Activated naive CD4-positive, alpha-beta T cell treated with Interleukin-2 at 50 U/mL for 16 hours (primary cell): ENCODE measurements at regions not wholly inside any gene's neighbourhood (a gene's known extent, or its start where the extent isn't known, plus 50 kb on each side); places are given as distances from the start of the nearest gene placed in this dataset.
A peak's percentile ranks its signal among the peaks of the same experiment; 100 is the strongest.
"Not testable (repeated sequence)": the region's sequence is repeated elsewhere in the genome, so short reads cannot be mapped to it uniquely, and the experiment has no call there.

Experiments used
- DNase-seq: peaks from one replicate; pipeline ENCODE4 v3.0.0-alpha.2; 2020

DNA sequence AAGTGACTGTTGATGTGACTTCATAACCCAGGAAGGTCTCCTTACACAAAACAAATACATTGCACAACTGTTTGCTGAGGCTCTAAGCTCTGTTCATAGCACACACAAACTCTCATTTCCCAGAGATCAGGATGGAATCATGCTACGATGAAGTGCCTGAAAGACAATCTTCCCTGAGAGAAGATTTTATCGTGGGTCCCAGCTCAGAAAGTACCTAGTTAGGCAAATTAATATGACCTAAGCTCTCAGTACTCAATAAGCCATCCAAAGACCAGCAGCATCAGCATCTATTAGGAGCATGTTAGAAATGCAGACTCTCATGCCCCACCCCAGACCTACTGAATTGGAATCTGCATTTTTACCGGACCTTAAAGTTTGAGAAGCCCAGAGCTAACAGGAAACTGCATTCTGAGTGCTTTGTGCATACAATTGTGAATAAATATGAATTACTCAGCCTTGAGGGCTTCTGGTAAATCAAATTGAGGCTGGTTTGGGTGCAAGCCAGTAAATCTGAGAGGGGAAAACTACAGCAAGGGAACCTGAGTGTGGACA is 161.5 kb upstream of the C2CD4B start:
- no peak for DNase-seq

DNA sequence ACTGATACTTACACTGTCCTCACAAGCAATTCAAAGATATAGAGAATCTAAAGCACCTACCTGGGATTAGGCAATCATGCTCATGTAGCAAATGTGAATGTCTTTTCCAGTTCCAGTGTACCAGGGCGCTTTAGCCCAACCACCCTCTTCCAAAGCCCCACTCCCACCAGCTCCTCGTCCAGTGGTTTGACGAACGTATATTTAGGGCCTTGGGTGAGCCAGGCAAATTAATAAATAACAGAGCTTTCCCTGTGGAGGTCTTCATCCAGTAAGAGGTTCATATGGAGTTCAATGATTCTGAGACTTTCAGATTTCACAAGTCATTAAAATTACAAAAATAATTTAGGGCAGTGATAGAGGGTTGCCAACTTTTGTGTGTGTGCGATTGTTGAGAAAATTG is 162.3 kb upstream of the C2CD4B start:
- DNase-seq = no peak

DNA sequence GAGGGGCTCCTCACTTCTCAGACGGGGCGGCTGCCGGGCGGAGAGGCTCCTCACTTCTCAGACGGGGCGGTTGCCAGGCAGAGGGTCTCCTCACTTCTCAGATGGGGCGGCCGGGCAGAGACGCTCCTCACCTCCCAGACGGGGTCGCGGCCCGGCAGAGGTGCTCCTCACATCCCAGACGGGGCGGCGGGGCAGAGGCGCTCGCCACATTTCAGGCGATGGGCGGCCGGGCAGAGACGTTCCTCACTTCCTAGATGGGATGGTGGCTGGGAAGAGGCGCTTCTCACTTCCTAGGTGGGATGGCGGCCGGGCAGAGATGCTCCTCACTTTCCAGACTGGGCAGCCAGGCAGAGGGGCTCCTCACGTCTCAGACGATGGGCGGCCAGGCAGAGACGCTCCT is 167.4 kb upstream of the C2CD4B start:
- not testable (repeated sequence) for DNase-seq

DNA sequence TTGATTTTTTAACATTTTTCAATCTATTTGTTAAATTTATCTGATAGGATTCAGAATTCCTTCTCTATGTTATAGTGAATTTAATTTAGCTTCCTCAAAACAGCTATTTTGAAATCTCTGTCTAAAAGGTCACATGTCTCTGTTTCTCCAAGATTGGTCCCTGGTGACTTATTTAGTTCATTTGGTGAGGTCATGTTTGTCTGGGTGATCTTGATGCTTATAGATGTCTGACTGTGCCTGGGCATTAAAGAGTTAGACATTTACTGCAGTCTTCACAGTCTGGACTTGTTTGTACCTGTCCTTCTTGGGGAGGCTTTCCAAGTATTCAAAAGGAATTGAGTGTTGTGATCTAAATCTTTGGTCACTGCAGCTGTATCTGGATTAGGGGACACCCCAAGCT is 169.5 kb upstream of the C2CD4B start:
- no peak for DNase-seq

DNA sequence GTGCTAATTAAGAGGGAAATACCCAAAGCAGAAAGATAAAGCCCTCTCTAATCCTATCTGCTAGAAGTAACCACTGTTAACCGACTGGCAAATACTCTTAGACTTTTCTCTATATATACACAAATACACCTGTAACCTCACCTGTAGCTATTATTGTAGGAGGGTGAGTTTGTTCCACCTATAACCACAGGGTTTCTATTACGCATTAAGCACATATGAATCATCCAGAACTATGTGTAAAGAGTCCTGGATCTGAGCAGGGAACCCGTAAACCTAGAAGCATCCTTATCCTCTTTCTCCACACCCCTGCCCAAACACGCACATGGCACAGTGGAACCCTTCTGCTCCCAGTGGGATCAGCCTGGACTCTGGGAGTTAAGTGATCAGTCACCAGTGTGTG is 172.8 kb upstream of the C2CD4B start:
- no peak for DNase-seq

DNA sequence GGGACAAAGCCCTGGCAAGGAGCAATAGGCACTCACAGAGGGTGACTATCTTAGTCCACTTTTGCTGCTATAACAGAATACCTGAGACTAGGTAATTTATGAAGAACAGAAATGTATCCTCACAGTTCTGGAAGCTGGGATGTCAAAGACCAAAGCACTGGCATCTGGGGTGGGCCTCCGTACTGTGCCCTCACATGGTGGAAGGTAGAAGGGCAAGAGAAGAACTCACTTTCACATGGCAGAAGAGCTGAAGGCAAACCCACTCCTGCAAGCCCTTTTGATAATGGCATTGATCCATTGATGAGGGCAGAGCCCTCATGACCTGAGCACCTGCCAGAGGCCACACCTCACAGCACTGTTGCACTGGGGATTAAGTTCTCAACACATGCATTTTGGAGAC is 173.4 kb upstream of the C2CD4B start:
- DNase-seq = no peak

DNA sequence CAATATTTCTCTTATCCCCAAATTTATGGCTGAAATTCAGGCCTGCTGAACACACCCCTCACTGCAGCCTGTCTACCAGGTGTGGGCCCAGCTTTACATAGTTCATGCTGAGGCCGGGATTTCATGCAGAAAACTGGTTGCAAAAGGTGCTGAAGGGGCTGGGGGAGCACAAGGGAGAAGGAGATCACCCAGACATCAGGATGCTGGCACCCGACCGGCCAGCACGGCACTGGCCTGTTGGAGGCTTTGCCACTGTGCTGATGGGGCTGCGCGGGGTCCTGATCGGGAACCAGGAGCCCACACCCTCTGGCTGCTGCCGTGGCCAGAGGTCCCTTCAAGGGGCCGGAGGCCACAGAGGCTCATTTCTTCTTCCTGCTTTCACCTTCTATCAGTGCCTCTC is 177.9 kb upstream of the C2CD4B start:
- DNase-seq = no peak

DNA sequence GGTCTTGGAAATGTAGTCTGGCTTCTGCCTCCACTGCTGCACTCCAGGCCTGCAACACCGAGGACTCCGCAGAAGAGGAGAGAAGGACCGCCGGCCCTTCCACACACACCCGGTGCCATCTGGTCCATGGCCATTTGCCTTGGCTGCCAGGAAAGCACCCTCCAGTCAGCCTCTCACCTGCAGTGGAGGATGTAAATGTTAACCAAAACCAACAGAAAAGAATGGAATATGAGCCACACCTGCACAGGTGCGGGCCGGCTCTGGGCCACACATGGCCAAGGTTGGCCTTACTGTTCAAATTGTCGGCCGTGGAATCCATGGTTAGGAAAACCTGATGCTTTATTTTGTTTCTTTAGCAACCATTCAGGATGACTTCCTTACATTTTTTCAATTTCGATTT is 178.3 kb upstream of the C2CD4B start:
- DNase-seq = no peak

DNA sequence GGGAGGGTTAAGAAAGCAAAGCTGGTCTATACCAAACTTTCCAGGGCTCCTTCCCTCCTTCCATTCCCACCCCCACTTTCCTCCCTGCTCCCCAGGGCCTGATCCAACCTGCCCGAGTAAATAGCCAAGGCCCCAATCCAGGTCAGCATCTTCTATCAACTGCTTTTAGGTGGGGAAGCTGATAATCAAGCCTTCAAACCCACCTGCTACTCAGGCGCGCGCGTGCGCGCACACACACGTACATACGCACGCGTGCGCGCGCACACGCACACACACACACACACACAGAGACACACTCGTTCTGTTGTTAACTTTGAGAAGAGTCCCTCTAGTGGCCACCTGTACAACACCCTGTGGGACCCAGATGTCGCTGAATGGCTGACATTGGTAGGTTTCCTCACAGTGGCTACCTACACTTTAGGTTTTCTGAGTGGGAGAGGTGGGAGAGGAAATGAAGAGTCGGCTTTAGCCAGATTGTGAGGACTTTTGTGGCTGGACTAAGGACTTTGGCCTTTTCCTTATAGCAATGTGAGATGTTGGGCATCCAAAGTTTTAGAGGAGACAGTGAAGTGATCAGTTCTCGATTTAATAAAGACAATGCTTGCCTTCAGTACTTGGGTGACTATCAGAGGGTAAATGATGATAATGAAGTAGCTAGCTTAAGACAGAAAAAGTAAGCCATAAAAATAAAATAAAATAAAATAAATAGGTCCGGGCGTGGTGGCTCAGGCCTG is 179.9 kb upstream of the C2CD4B start:
- DNase-seq = peak; percentile 50

DNA sequence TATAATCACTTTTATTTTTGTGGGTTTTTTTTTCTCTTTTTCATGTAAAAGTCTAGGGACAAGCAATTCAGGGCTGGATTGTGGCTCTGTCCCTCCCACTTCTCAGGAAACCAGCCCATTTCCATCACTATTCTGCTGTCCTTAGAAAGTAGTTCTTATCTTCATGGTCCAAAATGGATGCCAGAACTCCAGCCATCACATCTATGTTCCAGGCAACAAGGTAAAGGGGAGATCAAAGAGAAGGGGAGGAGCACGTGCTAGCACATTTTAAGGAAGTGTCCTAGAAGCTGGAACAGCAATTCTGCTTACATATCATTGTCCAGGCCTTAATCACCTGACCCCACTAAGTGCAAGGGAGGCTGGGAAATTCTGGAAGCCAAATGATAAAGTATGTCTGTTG is 181.1 kb upstream of the C2CD4B start:
- DNase-seq = no peak

DNA sequence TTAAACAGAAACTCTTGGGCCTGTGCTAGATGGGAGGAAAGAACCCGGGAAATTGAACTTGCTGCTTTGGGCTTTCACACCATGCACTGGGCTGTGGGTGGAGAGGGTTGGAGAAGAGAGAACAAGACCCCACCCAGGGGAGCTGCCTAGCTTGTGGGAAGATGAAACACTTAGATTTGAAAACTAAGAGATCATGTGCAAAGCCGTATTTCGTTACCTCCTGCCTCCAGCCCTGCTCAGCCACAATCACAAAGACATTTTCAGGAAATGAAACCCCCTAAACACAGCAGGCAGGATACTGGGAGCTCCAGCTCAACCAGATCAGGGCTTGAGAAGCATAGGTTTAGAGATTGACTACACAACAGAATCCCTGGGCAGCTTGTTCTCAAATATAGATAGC is 183.0 kb upstream of the C2CD4B start:
- no peak for DNase-seq

DNA sequence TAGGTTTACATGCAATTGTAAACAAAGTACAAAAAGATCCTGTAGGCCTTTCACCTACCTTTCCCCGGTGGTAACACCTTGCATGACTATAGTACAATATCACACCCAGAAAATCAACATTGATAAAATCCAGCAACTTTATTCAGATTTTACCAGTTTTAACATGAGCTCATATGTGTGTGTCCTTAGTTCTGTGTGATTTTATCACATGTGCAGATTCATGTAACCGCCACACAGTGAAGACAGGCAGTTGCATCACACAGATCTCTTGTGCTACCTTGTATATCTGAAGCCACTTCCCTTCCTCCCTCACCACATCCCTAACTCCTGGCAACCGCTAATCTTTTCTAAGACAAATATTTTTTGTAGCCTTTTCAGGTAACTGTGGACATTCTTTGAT is 183.5 kb upstream of the C2CD4B start:
- DNase-seq = no peak

DNA sequence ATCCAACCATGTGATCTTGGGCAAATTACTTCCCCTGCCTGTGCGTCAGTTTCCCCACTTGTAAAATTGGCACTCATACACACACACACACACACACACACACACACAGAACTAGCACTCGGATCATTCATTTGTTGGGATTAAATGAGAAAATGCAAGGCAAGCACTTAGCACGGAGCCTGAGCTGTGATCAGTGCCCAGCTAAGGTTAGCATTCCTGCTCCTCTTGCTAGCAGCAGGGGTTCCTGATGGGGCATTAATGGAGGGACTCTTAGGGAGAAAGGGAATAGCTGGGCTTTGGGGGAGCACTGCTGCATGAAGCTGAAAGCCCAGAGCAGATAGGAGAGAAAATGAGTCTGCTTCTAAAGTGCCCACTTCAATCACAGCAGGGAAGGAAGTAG is 187.7 kb upstream of the C2CD4B start:
- DNase-seq = no peak

DNA sequence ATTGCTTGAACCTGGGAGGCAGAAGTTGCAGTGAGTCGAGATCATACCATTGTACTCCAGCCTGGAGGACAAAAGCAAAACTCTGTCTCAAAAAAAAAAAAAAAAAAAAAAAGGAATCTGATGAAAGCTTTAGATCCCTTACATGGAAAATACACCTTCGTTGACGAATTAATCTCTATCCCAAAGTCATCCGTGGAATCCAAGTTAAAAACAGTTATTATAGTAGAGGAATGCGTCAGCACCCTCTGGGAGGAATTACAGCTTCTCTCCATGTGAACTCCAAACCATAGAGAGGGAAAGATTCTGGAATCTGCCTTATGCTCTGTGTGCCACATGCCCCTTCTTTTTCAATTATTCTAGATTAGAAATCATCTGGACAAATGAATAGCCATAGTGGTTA is 192.3 kb upstream of the C2CD4B start:
- DNase-seq = no peak

DNA sequence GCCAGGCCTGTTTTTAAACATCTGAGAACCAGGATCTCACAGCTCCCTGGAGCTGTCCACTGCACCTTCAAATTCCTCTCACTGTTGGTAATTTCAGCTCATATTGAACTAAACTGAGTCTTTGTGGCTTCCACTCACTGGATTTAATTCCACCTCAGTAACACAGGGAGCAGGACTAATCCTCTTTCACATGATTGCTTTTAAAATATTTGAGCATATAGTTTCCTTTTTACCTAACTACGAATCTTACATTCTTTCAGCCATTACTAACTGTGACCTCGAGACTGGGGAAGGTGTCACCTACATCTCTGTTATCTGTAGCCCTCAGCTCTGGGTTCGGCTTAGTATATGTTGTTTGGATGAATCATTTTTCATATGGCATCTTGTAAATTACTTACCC is 194.3 kb upstream of the C2CD4B start:
- DNase-seq = no peak

DNA sequence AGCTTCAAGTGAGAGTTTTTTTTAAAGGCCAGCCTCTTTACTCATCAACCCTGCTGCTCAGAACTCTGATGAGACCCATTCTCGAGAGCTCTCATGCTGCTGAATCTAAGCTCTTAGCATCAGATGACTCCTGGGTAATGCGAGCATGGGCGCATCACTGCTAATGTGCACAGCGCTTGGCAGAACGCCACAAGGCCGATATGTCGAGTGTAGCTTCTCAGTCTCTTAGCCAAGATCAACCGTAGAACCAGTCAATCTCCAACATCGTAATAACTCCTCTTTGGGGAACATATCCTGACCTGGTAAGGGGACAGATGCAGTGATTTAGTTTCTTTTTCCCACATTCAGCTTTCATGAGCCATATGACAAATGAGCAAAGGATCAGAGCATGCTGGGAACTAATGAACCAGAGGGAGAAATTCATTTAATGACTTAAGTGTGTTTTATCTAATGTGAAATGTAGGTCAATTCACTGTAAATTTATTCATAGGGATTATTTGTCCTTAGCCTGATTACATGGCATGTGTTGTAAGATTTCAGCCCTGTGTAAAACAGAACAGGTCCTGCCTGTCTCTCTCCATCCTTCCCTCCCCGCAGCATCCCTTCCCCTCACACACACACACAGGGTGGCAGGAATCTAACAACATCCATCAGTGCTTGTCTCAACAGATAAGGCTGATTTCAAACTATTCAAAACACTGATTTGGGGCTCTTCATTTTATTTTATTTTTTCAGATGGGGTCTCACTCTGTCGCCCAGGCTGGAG is 195.4 kb upstream of the C2CD4B start:
- no peak for DNase-seq

DNA sequence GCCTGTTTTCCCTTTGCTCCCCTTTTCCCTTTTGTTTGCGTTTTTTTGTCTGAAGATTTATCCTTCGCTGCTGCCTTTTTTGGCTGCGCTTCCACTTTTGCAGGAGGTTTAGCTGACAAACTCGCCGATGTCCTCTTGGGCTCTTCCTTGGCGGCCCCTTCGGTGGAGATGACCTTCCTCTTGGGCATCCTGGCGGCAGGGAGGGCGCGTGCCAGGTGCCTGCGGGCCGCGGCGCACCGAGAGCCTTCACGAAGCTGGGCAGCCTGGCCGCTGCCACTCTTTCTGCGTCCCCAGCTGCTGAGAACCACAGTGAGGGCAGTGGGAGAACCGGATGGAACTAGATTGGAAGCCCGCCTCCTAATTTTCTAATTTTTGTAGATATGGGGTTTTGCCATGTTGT is 197.1 kb upstream of the C2CD4B start:
- no peak for DNase-seq

DNA sequence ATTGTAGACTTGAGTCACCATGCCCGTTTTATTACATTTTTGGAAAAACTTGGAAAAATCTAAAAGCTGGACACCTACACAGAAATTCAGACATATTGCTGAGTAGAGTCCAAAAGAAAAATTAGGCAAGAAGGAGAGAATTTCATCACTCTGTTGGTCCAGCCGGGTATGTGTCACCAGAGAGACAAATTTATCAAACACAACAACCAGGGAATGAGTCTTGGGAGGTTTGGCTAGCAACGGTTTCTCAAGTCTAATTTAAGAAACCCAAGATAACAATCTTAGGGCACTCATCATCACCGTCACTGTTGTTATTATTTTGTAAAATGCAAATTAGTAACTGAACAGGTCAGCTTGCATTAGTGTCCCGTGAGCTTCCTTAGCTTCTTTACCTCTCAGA is 197.5 kb upstream of the C2CD4B start:
- DNase-seq = no peak

DNA sequence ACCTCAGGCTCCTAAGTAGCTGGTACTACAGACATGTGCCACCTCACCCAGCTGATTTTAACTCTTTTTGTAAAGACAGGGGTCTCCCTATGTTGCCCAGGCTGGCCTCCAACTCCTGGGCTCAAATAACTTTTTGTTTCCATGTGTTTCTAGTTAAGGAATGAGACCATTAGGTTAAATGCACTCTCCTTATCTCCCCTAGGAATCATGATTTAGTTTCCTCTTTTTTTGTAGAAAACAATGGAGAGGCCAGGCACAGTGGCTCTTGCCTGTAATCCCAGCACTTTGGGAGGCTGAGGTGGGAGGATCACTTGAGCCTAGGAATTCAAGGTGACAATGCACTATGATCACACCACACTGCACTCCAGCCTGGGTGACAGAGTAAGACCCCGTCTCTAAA is 198.8 kb upstream of the C2CD4B start:
- no peak for DNase-seq

DNA sequence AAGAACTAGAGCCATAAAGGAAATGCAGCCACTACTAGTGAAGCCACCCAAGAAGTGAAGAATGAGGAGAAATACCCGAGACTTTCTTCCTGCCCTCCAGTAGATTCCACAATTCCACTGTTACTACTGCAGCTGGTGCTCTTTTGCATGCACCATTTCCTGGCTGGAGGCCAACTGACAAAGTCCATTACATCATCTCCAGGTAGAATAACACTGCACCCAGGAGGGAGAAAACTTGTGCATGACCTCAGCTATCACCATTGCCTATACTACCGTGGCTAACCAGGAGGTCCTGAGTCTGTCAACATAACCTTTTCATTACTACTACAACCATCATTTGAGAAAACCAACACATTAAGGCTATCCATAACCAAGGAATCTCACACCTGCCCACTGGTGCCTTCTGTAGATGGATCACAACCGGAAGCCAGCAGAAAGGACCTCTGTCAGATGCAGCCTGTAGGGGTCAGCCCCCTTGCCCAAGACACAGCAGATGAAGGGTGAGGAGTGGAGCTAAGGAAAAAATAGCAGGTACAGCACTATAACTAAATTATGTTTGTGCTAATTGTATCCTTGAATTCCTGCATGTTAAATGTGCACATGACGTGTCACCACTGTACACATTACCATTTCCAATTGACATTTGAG is 200.8 kb upstream of the C2CD4B start:
- no peak for DNase-seq

DNA sequence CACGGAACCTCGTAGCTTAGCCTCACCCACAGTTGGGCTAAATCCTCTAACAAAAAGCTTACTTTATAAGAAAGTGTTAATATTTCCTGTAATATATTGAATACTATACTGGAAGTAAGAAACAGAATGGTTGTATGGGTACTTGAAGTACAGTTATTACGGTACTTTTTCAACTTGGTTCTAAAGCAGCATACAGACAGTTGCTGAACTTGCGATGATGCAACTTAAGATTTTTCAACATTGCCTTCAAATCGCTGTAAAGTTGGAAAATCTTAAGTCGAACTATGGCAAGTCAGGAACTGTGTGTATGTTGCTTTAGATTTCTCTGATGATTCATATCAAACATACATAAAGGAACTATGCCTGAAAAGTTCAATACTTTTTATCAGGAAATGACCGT is 204.4 kb upstream of the C2CD4B start:
- DNase-seq = no peak

DNA sequence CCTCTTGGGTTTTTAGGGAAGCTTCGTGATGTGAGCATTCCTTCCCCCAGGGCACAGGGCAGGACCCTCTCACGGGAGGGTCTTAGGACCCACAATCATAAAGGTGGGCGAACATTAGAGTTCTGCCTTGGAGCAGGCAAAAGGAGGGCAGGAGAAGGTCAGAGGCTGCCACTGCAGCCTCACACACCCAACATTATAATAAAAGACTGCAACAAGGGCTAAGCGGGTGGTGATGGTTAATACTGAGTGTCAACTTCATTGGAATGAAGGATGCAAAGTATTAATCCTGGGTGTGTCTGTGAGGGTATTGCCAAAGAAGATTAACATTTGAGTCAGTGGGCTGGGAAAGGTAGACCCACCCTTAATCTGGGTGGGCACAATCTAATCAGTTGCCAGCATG is 206.6 kb upstream of the C2CD4B start:
- not testable (repeated sequence) for DNase-seq

DNA sequence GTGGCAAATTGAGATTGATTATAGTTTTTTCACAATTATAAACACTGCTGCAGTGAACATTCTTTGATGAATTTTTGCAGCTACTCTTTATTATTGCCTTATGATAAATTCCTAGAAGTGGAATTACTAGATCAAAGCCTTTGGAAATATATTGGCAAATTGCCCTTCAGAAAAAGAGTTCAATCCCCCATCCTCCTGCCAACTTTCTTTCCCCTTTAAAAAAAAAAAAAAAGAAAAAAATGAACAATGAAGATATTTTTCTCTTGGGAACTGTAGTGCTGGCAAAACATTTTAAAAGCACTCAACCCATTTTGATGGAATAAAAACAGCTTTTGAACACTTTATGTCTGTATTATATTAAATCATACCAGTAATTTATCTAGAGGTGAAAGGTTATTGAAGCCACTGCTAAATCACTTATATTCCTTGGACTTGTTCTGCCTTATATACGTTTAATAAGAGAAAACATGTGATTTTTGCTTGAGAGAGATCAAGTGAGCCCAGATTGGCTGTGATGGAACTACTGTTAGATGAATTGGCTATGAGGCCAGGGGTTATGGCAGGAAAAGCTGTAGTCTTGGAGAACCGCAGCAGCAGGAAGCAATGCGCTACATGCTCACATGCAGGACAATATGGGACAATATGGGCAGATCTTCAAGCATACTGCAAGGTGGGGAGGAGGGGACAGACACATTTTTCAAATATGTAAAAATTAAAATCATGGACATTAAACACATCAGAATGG is 212.8 kb upstream of the C2CD4B start:
- DNase-seq = no peak
